K562 (cell line): ENCODE measurements at regions not wholly inside any gene's neighbourhood (a gene's known extent, or its start where the extent isn't known, plus 50 kb on each side); places are given as distances from the start of the nearest gene placed in this dataset.

ENCODE experiments used
- BDP1 ChIP-seq: IDR thresholded peaks from 3 replicates; pipeline ENCODE4 v1.6.1; 2011; ENCODE audit not compliant: insufficient read length, insufficient read depth
- BRCA1 ChIP-seq, 2 experiments: fragments of 450-650 bp in 1 of 2; sonication (generic) in 1 of 2; formaldehyde crosslinking in 1 of 2; IDR thresholded peaks; 2 replicates each; pipeline versions ENCODE4 v1.5.0 to v1.6.1; 2017 to 2020; ENCODE audit warnings: mild to moderate bottlenecking in 1 of 2, missing genetic modification reagents in 1 of 2
- CBX1 ChIP-seq: sonication (generic); IDR thresholded peaks from 2 replicates; pipeline ENCODE4 v1.6.1; 2016; ENCODE audit warnings: antibody characterized with exemption, low read depth, mild to moderate bottlenecking
- E2F8 ChIP-seq: fragments of 450-650 bp; IDR thresholded peaks from 2 replicates; pipeline ENCODE4 v1.7.1; 2018; ENCODE audit warnings: mild to moderate bottlenecking, low read depth; ENCODE audit not compliant: partially characterized antibody
- IRF2 ChIP-seq: sonication (generic); formaldehyde crosslinking; IDR thresholded peaks from 2 replicates; pipeline ENCODE4 v1.8.1; 2022; ENCODE audit warnings: mild to moderate bottlenecking, missing genetic modification reagents
- JUND ChIP-seq, 2 experiments: IDR thresholded peaks; 2 replicates in 1 of 2; 3 replicates in 1 of 2; pipeline ENCODE4 v1.6.1; 2011; ENCODE audit warnings: borderline replicate concordance in 2 of 2, low read depth in 2 of 2, low read length in 2 of 2, improper control_type of control experiment in 1 of 2, missing biosample characterization in 1 of 2, missing genetic modification characterization in 1 of 2, missing genetic modification reagents in 1 of 2
- MAFF ChIP-seq: IDR thresholded peaks from 2 replicates; pipeline ENCODE4 v1.6.1; 2012; ENCODE audit warnings: low read length, improper control_type of control experiment
- NR0B1 ChIP-seq: fragments of 450-650 bp; IDR thresholded peaks from one replicate; pipeline ENCODE4 v1.6.1; 2018; ENCODE audit warnings: mild to moderate bottlenecking, moderate library complexity; ENCODE audit not compliant: partially characterized antibody
- NR2C1 ChIP-seq, 2 experiments: fragments of 450-650 bp; IDR thresholded peaks; 2 replicates each; pipeline ENCODE4 v1.6.1; 2017; ENCODE audit warnings: mild to moderate bottlenecking in 2 of 2, antibody characterized with exemption in 1 of 2, inconsistent platforms in 1 of 2, missing compliant biosample characterization in 1 of 2, missing genetic modification characterization in 1 of 2
- RBFOX2 ChIP-seq: fragments of 200-400 bp; formaldehyde crosslinking; IDR thresholded peaks from 2 replicates; pipeline ENCODE4 v1.6.1; 2017; ENCODE audit warnings: low read depth, mild to moderate bottlenecking, low read length, moderate library complexity
- RNF2 ChIP-seq: sonication (generic); IDR thresholded peaks from 2 replicates; pipeline ENCODE4 v1.6.1; 2016
- STAT6 ChIP-seq: sonication (generic); formaldehyde crosslinking; IDR thresholded peaks from 2 replicates; pipeline ENCODE4 v1.8.1; 2023; ENCODE audit warnings: mild to moderate bottlenecking, missing genetic modification reagents
- TEAD1 ChIP-seq, 2 experiments: fragments of 450-650 bp in 1 of 2; sonication (generic) in 1 of 2; formaldehyde crosslinking; IDR thresholded peaks; 2 replicates each; pipeline versions ENCODE4 v1.4.0 to v1.8.0; 2020 to 2022; ENCODE audit warnings: mild to moderate bottlenecking in 2 of 2, missing genetic modification reagents in 1 of 2
- THRAP3 ChIP-seq: fragments of 450-650 bp; IDR thresholded peaks from 2 replicates; pipeline ENCODE4 v1.6.1; 2016; ENCODE audit warnings: mild to moderate bottlenecking, inconsistent platforms, borderline replicate concordance
- USF1 ChIP-seq: sonication (generic); formaldehyde crosslinking; IDR thresholded peaks from 2 replicates; pipeline ENCODE4 v1.9.0; 2022; ENCODE audit warnings: mild to moderate bottlenecking, missing genetic modification reagents

- no peak for TF ChIP-seq CBX1
- no peak for TF ChIP-seq RBFOX2
- no peak for TF ChIP-seq BRCA1 (IDR thresholded peaks at IDR 0.05)
- peak; percentile 43; the same call in 1 of the 2 replicates for TF ChIP-seq BRCA1 (CRISPR knock-in tag; IDR thresholded peaks at IDR 0.05)
- peak in 1 of 2 experiments; percentile 60; a peak in 1 of 4 replicates for TF ChIP-seq TEAD1 (CRISPR knock-in tag; IDR thresholded peaks at IDR 0.05)
- peak; percentile 39; the same call in 1 of the 2 replicates for TF ChIP-seq USF1 (CRISPR knock-in tag)
- TF ChIP-seq MAFF: no peak
- TF ChIP-seq BDP1: no peak
- TF ChIP-seq IRF2 (CRISPR knock-in tag): peak; percentile 74; the same call in 1 of the 2 replicates
- TF ChIP-seq JUND (IDR thresholded peaks at IDR 0.05; ENCODE audit: borderline replicate concordance, low read depth, low read length): no peak
- no peak for TF ChIP-seq JUND (tag; IDR thresholded peaks at IDR 0.05; ENCODE audit: borderline replicate concordance, low read depth, low read length)
- no peak for TF ChIP-seq NR0B1
- no peak for TF ChIP-seq RNF2
- peak; percentile 31; the same call in 1 of the 2 replicates for TF ChIP-seq STAT6 (CRISPR knock-in tag)
- no peak for TF ChIP-seq NR2C1 (IDR thresholded peaks at IDR 0.05)
- TF ChIP-seq NR2C1 (tag; IDR thresholded peaks at IDR 0.05): no peak
- TF ChIP-seq THRAP3: no peak
- TF ChIP-seq E2F8: no peak
These were observed 88.7 kb downstream of the IGLL5 start (continued) for GRCh38 chr22:22976033-22976922.
